T47D (cell line): ENCODE measurements at regions not wholly inside any gene's neighbourhood (a gene's known extent, or its start where the extent isn't known, plus 50 kb on each side); places are given as distances from the start of the nearest gene placed in this dataset.

Experiments
- DNase-seq, 2 experiments: peaks; one replicate each; pipeline versions ENCODE4 v3.0.0 to v3.0.0-alpha.2; 2011 to 2012; ENCODE audit warnings: low read depth in 1 of 2, low spot score in 1 of 2
- JUND ChIP-seq: IDR thresholded peaks from 2 replicates; pipeline ENCODE4 v1.6.1; 2012; ENCODE audit warnings: low read depth
- in situ Hi-C: cut with HindIII; loops from 2 replicates; pipeline ENCODE4 v1.10.0; 2016; ENCODE audit warnings: low sequenced_read_pairs, low pct_unique_long_range_greater_than_20kb

DNA sequence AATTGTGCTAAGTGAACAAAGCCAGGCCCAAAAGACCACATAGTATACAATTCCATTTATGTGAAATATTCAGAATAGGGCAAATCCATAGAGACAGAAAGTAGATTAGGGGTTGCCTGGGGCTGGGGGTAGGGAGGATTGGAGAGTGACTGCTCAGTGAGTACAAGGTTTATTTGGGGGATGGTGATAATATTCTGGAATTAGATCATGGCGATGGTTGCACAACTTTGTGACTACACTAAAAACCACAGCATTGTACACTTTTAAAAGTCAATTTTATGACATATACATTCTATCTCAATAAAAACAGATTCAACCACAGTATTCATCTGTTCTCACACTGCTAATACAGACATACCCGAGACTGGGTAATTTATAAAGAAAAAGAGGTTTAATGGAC lies 68.7 kb upstream of the MAP1LC3B2 start:
- no peak for TF ChIP-seq JUND
- DNase-seq: no peak
- in situ Hi-C loops: no loop called here

DNA sequence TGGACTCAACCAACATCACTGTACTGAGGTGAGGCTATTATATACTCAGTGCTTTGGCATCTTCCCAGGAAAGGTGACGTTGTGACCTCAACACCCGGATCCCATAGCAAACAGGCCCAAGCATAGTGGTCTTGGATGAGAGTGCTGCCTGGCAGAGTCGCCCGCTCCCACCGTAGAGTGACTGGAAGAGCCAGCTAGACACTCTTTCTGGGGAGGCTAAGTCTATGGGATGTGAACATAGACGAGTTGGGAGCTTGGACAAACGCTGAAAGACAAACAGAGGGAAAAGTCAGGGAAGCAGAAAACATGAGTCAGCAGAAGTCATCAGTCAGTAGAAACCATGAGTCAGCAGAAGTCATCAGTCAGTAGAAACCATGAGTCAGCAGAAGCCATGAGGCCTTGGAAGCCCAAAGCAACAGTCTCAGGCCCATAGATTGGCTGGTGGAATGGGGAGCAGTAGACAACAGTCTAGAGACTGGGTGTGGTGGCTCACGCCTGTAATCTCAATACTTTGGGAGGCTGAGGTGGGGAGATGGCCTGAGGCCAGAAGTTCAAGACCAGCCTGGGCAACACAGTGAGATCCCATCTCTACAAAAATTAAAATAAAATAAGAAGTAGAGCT lies 66.4 kb upstream of the MAP1LC3B2 start:
- in situ Hi-C loops: no loop called here
- DNase-seq: peak in 1 of 2 experiments; percentile 95

DNA sequence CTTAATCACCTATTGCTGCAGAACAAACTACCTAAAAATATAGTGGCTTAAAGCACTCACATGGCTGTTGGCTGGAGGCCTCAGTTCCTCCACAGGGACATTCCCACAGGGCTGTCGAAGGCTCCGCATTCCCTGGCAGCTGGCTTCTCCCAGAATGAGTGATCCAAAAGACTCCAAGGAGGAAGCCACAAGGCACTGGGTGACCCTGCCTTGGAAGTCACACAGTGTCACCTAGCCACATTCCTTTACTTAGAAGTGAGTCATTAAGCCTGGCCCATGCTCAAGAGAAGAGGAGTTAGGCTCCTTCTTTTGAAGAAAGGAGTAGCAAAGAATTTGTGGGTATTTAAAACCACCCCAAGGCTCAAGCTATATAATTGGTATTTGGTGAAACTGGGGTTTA lies 63.9 kb upstream of the MAP1LC3B2 start:
- TF ChIP-seq JUND: peak; percentile 99; the same call in 1 of the 2 replicates
- in situ Hi-C loops: no loop called here
- peak; percentile 82 to 100 for DNase-seq

More for the DNA sequence above, 66.4 kb upstream of the MAP1LC3B2 start:
- TF ChIP-seq JUND: no peak

- TF ChIP-seq JUND: no peak
- in situ Hi-C loops: no loop called here
- DNase-seq: no peak
Measured at GRCh38 chr12:116497051-116497591, 62.1 kb upstream of the MAP1LC3B2 start.

- no peak for TF ChIP-seq JUND
- in situ Hi-C loops: no loop called here
- no peak for DNase-seq
Measured at GRCh38 chr12:116498471-116498870, 60.7 kb upstream of the MAP1LC3B2 start.

GRCh38 chr12:116502141-116502725 lies 56.9 kb upstream of the MAP1LC3B2 start:
- peak; percentile 37 to 88 for DNase-seq
- TF ChIP-seq JUND: no peak
- in situ Hi-C loops: no loop called here

DNA sequence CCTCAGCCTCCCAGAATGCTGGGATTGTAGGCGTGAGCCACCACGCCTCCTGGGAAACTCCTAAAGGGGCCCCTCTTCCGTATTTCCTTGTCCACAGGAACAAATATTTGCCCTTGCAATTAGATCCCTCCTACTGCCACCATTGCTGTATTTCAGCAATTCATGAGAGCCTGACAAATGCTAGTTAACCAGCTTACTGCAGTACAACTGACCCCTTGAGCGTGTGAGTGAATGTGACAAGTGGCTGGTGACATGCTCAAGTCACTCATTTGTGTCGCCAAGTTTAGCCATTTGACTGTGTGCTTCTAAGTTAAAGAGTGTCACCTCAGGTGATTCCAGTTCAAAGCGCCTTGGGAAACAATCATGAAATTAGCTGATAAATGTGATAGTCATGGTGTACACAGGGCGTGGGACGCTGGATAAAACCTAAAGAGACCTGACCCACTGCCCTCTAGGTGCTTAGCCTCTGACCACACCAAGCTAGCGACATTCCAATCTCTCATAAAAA lies 56.1 kb upstream of the MAP1LC3B2 start:
- peak; percentile 52 to 99 for DNase-seq
- in situ Hi-C loops: no loop called here
- TF ChIP-seq JUND: peak; percentile 91; the same call in 1 of the 2 replicates

DNA sequence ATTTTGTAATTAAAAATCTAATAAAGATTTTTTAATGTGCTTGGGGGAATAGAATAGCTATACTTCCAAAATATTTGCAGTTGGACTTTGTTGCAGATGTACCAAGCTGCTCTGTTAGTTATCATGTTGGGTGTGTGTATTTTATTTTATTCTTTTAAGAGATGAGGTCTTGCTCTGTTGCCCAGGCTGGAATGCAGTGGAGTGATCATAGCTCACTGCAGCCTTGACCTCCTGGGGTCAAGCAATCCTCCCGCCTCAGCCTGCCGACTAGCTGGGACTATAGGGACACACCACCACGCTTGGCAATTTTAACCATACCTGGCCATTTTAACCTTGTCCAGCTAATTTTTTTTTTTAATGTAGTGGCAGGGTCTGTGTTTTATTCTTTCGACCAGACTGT lies 54.7 kb upstream of the MAP1LC3B2 start:
- no peak for DNase-seq
- no peak for TF ChIP-seq JUND
- in situ Hi-C loops: no loop called here

- TF ChIP-seq JUND: no peak
- no peak for DNase-seq
- in situ Hi-C loops: no loop called here
Measured at GRCh38 chr12:116506697-116507064, 52.5 kb upstream of the MAP1LC3B2 start.

- TF ChIP-seq JUND: no peak
- in situ Hi-C loops: no loop called here
- no peak for DNase-seq
Measured at GRCh38 chr12:116508145-116509121, 50.7 kb upstream of the MAP1LC3B2 start.
